Inferior parietal cortex (tissue), 1 donor: ENCODE measurements at regions not wholly inside any gene's neighbourhood (a gene's known extent, or its start where the extent isn't known, plus 50 kb on each side); places are given as distances from the start of the nearest gene placed in this dataset.

ENCODE experiments used
- DNase-seq: peaks from one replicate; pipeline ENCODE4 v3.0.0-alpha.2; 2016; ENCODE audit errors: extremely low spot score

GRCh38 chr1:83581747-83582146 lies 417.2 kb downstream of the TTLL7 start:
- DNase-seq = no peak

GRCh38 chr1:83574791-83575190 lies 424.1 kb downstream of the TTLL7 start:
- no peak for DNase-seq

- DNase-seq = no peak
These were observed 425.2 kb downstream of the TTLL7 start for GRCh38 chr1:83573776-83574175.

- no peak for DNase-seq
These were observed 427.4 kb downstream of the TTLL7 start for GRCh38 chr1:83571536-83571935.

GRCh38 chr1:83561346-83561745 lies 437.6 kb downstream of the TTLL7 start:
- DNase-seq = no peak

GRCh38 chr1:83559129-83559840 lies 439.6 kb downstream of the TTLL7 start:
- DNase-seq = no peak

- no peak for DNase-seq
These were observed 443.1 kb downstream of the TTLL7 start for GRCh38 chr1:83555871-83556270.

GRCh38 chr1:83554174-83554573 lies 444.8 kb downstream of the TTLL7 start:
- no peak for DNase-seq

- no peak for DNase-seq
These were observed 446.1 kb downstream of the TTLL7 start for GRCh38 chr1:83552820-83553219.

- DNase-seq = no peak
These were observed 450.6 kb downstream of the TTLL7 start for GRCh38 chr1:83548311-83548710.

- no peak for DNase-seq
These were observed 451.0 kb downstream of the TTLL7 start for GRCh38 chr1:83547901-83548300.

GRCh38 chr1:83546874-83547273 lies 452.1 kb downstream of the TTLL7 start:
- DNase-seq = no peak

- no peak for DNase-seq
These were observed 453.7 kb downstream of the TTLL7 start for GRCh38 chr1:83545066-83545862.

GRCh38 chr1:83543222-83543973 lies 455.5 kb downstream of the TTLL7 start:
- no peak for DNase-seq

- DNase-seq = peak; percentile 6
These were observed 467.2 kb downstream of the TTLL7 start for GRCh38 chr1:83531521-83532309.

- DNase-seq = no peak
These were observed 468.4 kb downstream of the TTLL7 start for GRCh38 chr1:83530506-83530905.

- DNase-seq = no peak
These were observed 470.9 kb downstream of the TTLL7 start for GRCh38 chr1:83527987-83528386.

- DNase-seq = no peak
These were observed 478.1 kb downstream of the TTLL7 start for GRCh38 chr1:83520797-83521196.

GRCh38 chr1:83516369-83516768 lies 482.6 kb downstream of the TTLL7 start:
- no peak for DNase-seq

GRCh38 chr1:83515578-83516154 lies 483.3 kb downstream of the TTLL7 start:
- no peak for DNase-seq
